GM18507 (cell line): ENCODE measurements at regions not wholly inside any gene's neighbourhood (a gene's known extent, or its start where the extent isn't known, plus 50 kb on each side); places are given as distances from the start of the nearest gene placed in this dataset.
"Not testable (repeated sequence)": the region's sequence is repeated elsewhere in the genome, so short reads cannot be mapped to it uniquely, and the experiment has no call there.

Experiments
- DNase-seq: peaks from one replicate; pipeline ENCODE4 v3.0.0; 2011; ENCODE audit warnings: low read depth; ENCODE audit not compliant: insufficient read length; ENCODE audit errors: extremely low spot score
- FAIRE-seq: peaks from 2 replicates; lab custom pipeline; 2011; peaks lifted over from hg19 to GRCh38; lab: Jason Lieb, UNC

DNA sequence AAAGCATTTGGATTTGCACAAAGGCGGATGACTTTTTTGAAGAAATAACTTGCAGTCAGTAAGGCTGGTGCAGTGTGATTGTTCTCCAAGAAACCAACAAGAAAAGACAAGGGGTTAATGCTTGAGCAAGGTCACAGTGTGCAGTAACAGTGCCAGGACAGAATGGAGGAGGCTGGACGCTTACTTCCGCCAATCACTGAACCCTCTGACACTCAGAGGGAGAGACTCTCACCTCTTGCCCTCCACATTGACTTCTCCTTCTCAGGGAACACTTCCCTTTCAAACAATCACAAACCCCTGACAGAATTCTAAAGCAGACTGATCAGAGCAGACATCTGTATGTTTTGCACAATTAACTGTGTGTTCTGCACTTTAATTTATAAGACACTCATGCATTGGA is 228.4 kb downstream of the BLID start:
- FAIRE-seq (no peak), DNase-seq (no peak)

DNA sequence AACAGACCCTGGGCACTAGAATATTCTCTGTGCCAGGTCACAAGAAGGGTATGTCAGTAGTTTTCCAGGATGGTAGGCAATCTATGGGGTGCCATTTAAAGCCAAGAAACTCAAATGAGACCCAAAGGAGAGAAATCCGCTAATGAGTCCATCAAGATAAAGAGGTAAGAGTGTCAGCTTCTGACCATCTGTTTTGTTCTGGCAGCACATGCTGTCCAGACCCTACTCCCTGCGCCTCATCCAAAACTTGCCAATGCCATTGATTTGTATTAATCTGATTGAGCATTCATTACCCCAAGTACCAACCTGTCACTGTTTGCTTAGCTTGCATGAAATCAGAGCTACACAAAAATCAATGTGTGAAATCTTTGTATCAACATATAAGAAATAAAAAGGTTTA is 229.0 kb downstream of the BLID start:
- no peak for FAIRE-seq

DNA sequence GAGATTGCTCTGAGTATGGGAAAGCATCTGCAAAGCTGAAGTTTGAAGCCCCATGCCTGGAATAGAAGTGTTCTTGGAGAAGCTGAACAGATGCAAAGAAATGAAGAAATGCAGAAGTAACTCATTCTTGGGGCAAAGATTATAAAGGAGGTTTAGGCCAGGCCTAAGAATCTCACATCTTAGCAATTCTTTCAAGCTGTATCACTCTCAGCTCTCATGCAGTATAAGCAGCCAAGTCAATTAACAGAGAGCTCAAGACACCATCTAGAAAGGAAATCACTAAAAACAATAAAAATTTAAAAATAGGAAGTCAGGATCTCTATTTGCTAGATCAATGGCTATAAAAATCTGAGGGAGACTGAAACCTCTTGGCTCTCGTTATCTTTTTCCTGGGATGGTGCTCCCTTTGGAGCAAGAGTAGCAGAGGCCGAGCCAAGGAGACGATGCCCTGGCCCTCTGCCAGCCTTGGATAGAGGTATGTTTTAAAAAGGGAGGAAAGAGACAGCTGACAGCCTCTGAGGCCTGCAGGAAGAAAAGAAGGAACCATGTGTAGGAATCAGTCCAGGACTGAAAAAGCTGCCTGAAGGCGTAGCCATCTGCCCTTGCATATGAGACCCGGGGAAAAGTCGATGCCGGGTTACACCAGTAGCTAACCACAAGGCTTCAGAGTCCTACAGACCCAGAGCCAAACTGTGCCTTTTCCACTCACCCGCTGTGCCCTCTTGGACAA is 229.8 kb downstream of the BLID start:
- DNase-seq (no peak), FAIRE-seq (no peak)

More for the DNA sequence above, 229.0 kb downstream of the BLID start:
- DNase-seq, result no peak

DNA sequence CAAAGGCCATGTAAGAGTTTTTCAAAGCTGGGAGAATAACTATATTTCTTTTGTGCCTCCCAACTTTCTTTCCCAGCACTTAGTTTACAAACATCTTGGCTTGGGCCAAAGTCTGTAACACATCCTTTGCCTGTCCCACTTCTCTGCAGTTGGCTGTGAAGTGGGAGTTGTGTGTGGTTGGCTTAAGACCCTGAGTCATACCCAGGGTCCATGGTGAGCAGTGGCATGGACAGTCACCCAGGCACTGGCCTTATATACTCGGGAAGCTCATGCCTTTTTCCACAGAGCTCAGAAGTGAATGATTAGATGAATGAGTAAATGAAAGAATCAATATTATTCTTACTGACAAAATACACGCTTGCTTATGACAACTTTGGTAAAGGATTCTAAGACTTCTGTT is 231.4 kb downstream of the BLID start:
- DNase-seq (no peak), FAIRE-seq (no peak)

DNA sequence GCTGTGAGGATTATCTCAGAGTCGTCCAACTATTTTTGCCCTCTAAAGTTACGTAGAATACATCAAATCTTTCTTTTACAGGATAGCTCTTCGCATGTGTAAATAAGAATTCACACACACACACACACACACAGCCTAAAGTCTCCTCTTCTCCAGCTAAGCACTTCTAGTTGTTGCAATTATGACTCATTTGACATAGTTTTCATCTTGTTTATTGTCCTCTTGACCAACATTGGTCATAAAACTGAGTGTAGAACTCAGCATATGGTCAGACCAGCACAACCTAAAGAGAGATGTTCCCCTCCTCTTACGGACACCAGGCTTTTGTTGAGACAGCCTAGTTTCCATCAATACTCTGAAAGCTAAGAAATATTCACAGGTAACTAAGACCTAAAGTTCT is 234.2 kb downstream of the BLID start:
- FAIRE-seq, result no peak
- no peak for DNase-seq

DNA sequence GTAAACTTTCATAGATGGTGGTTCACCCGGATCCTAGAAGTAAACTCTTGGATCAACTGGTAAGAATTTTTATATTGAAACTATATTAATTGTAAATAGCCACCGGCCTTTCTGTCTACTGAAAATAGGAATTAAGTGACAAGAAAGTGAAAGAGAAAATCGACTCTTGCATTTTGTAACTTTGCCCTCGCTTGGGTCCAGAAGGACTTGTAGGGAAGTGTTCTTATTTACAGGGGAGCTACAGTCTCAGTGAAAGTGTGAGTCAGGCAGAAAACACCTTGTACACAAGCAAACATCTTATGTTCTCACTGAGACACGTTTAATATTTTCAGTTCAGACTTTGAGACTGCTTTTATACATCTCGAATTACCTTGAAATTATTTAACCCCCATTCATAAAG is 238.9 kb downstream of the BLID start:
- FAIRE-seq, result no peak

DNA sequence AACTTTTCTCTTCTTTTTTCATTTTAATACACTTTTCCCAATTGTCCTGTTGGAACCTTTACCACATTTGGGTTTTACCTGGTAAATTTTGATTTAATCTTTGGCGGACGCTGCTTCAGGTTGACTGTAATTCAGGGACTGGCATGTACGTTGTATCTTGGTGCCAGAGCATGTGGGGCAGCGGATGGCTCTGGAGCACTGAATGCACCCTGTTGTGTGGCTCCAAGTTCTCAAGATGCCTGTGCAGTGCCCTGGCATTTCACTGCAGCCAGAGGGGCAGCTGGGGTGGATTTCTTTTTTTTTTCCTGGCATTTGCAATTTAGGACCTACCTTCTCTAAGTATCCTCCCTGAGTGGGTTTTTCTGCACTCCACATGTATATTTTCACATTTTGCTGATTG is 242.2 kb downstream of the BLID start:
- FAIRE-seq, result no peak
- DNase-seq, result no peak

More for the DNA sequence above, 238.9 kb downstream of the BLID start:
- no peak for DNase-seq

DNA sequence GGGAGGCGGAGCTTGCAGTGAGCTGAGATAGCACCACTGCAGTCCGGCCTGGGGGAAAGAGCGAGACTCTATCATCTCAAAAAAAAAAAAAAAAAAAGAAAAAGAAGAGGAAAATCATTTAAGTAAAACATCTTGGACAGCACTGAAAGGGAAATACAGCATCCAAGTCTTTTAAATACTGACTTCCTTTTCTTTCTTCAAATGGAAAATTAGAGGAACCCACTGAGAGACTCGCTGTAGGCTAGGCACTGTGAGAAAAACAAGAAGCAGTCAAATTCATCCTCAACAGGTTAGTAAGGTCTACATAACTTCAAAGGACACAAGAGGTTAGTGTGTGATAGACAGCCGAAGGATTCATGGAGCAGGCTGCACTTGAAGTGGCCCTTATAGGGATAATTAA is 243.7 kb downstream of the BLID start:
- no peak for FAIRE-seq
- no peak for DNase-seq

DNA sequence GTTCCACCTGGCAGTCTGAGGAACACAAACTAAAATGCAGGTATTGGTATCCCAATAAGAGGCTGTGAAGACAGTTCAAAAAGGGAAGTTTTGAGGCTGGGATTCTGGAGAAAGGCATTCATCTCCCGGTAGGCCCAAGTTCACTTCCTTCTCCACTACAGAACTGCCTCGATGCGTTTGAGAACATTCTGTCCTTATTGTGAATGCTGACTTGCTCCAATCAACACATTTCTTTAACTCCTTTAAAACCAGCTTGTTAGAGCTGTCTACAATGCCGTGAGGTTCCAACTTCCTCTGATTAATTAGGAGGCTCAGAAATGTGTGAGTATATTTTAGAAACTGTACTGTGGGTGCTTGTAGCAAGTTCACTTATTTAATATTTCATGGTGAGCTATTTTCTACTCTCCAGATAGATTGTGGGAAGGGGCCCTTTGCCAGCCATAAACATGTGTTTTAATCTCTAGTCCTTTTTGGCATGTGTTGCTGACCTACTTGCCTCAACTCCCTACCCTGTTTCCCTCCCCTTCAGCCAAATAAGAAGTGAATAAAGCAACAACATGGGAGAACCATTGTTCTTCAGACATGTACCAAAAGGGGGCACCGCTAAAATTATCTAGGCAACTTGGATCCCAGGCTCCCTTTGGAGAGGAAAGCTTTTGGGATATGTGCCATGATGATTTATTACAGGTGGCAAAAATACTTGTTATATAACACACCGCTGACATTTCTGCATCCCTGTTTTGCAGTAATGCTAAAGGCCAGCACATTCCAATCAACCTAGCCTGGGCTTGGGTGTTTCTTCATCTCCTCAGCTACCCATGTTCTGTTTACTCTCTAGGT is 245.6 kb downstream of the BLID start:
- DNase-seq (no peak), FAIRE-seq (no peak)

DNA sequence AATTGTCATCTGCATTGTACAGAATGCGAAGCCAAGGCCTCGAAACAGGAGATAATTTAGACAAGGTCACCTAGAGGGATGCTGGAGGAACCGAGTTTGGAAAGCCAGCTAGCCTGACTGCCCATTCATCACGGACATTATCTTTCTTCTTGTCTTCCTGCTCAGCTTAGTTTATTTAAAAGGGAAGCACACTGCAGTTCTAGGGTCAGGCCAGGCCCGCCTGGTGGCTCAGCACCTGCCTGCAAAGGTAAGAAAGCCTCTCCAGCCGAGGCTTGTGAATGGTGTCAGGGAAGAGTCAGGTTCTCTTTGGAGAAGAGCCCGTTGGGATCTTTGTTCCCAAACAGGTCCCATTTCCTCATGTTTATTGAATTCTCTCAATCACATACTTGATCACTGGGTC is 246.5 kb downstream of the BLID start:
- FAIRE-seq, result no peak
- DNase-seq, result no peak

DNA sequence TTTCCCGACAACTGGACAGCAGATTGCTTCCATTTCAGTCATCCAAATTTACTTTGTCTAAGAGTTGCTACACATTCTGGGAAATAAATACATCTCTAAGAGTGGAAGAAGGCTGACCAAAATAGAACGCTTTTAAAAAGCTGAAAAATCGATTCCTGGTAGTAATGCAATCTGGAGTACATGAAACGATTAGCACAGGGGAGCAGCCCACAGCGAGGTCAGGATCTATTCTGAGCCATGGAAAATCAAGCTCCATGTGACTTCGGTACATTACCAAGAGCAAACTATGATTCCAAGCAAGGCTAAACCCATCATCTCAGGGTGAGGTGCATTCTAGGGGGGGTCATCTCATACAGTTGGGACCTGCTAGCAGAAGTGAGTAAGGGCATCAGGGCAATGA is 249.3 kb downstream of the BLID start:
- FAIRE-seq, result no peak
- DNase-seq, result no peak

DNA sequence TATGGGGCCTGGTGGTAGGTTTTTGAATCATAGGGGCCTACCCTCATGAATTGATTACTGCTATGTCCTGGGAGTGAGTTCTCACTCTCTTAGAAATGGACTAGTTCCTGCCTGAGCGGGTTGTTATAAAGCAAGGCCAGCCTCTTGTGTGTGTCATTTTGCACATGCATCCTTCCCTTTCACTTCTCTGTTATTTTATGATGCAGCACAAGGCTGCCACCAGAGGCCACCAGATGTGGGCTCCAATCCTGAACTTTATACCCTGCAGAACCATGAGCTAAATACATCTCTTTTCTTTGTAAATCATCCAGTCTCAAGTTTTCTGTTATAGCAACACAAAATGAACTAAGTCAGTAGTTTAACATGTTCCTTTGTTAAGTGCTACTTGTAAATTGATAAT is 251.4 kb downstream of the BLID start:
- FAIRE-seq (no peak), DNase-seq (no peak)

DNA sequence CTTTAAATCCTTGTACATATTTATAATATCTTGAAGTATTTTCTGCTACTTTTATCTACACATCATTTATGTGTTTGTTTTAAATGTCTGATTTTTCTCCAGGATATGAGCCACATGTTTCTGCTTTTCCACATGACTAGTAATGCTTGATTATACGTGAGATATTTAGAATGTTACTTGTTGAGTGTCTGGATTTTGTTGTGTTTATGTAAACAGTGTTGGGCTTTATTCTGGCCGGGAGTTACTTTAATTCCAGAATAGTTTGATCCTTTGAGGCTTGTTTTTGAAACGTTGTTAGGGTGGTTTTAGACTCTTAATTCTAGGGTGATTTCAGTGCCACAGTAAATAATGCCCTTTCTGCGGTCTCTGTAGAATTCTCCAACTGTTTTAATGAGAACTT is 252.9 kb downstream of the BLID start:
- FAIRE-seq (no peak), DNase-seq (no peak)

DNA sequence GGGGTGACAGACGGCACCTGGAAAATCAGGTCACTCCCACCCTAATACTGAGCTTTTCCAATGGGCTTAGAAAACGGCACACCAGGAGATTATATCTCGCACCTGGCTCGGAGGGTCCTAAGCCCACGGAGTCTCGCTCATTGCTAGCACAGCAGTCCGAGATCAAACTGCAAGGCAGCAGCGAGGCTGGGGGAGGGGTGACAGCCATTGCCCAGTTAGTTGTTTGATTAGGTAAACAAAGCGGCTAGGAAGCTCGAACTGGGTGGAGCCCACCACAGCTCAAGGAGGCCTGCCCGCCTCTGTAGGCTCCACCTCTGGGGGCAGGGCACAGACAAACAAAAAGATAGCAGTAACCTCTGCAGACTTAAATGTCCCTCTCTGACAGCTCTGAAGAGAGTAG is 260.9 kb downstream of the BLID start:
- DNase-seq, FAIRE-seq: not testable (repeated sequence)

DNA sequence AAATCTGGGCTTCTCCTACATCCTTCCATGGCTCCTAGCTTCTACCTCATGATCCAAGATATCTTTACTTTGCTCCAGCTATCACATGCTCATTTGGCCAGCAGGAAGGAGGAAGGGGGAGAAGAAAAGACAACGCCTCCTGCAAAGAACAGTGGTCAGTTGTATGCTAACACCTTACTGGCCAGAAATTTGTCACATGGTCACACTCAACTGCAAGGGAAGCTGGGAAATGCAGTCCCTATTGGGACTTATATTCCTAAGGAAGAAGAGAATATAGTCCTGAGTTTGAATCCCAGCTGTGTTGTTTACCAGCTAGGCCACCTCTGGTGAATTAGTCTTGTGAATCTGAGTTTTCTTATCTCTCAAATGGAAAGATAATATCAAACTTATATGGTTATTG is 272.0 kb downstream of the BLID start:
- FAIRE-seq (no peak), DNase-seq (no peak)

DNA sequence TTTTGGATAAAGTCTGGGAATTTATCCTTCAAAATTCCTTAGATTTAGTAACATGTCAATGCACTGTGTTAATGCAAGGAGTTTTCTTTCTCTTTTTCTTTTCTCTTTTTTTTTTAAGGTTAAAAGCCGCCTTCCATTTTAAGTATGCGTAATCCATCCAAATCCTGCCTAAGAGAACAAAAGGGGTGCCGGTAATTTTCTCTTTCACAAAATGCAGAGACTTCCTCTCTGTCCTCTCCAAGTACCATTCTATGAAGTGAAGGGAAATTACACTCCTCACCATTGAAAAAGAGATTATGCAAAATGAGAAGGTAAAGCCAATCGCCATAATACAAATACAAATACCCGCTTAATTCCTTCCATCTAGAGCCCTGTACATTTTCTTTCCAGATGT is 273.8 kb downstream of the BLID start:
- no peak for DNase-seq
- no peak for FAIRE-seq

DNA sequence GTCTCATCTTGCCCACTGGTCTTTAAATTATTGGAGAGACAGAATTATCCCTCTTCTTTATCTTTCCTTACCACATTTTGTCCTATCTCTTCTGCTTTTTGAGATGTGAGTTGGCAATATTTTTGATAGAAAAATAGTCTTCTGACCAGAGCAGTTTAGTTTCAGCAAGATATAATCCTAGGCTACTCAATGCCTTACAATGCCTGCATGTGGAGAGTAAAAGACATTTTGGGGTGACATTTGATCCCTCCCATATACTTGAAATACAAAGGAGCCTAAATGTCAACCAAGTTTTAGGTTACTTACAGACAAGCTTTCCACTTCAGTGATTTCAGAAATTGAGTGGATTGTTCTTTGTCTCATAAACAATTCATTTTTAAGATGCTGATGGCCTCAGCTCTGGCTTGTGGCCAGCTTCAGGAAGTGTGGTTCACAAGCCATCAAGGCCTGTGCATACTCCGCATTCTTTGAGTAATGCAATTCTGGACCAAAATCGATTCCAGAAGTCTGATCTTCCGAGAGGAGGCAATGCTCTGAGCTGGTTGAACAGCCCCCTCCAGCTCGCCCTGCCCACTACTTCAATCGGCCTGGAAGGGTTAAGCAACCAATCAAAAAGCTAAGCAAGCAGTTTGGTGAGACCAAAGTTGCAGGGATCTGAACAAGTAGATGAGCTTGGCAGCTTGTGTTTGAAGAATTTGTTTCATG is 274.4 kb downstream of the BLID start:
- DNase-seq (no peak), FAIRE-seq (no peak)

DNA sequence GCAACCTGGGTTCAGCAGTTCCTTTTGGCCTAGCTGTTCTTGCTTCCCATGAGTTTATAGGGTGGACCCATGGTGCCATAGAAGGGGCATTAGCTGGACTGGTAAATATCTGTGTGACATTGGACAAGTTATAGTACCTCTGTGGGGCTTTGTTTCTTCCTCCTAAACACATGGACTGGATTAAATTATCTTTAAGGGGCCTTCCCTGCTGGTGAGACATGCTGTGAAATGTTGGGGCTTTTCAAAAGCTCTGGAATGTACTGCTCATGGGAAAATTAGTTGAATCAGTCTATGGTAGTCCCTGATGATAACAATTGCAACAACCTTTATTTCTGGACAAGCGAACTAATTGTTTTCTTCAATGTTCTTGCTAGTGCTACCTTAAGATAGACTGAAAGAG is 276.2 kb downstream of the BLID start:
- DNase-seq (no peak), FAIRE-seq (no peak)

DNA sequence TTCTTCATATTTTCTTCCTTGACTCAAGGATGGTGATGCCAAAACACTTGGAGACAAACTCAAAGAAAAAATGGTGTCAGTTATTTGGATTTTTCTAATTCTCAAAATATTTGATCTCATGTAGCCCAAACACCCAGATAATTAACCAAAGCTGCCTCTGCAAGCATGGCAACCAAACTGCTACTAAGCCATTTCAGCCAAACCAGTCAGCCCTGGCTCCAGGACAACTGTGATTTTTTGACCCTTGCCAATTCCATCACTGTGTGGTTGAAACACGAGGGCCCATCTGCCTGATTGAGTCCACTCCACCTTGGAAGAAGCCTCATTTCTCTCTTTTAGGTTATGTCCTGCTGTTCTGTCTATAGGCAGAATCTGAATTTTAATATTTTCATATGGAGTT is 277.4 kb downstream of the BLID start:
- no peak for DNase-seq
- no peak for FAIRE-seq

DNA sequence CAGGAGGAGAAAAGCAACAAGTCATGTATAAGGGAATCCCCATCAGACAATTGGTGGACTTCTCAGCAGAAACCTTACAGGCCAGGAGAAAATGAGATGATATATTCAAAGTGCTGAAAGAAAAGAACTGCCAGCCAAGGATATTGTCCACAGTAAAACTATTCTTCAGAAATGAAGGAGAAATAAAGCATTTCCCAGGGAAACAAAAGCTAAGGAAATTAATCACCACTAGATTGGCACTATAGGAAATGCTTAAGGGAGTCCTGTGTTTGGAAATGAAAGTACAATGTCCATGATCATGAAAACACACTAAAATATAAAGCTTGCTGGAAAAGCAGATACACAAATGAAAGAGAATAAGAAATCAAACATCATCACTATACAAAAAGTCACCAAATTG is 282.0 kb downstream of the BLID start:
- no peak for DNase-seq
- FAIRE-seq, result no peak
